GM18511 (cell line): ENCODE measurements at regions not wholly inside any gene's neighbourhood (a gene's known extent, or its start where the extent isn't known, plus 50 kb on each side); places are given as distances from the start of the nearest gene placed in this dataset.
"Not testable (repeated sequence)": the region's sequence is repeated elsewhere in the genome, so short reads cannot be mapped to it uniquely, and the experiment has no call there.

ENCODE experiments used
- ATAC-seq: cut with Tn5 transposase; IDR thresholded peaks from one replicate; pipeline ENCODE4 v1.9.1; 2021; ENCODE audit warnings: mild to moderate bottlenecking, moderate library complexity; ENCODE audit not compliant: unreplicated experiment

DNA sequence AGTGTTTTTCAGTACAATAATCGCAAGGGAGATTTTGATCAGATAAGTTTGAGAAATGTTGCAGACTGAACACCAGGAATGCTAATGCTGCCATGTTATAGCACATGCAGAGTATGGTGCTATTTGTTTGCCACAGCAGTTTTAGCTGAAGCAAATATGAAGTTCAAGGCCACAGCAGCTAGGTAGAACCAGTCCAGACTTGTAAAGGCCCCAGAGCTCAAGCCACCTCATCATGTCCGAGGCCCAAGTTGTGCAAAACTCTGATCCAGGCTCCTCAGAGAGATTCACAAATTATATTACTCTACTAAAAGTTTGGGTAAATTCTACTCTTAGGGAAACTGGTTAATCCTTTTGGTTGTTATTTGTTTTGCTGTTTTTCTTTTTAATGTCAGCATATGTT lies 2702.6 kb downstream of the PCDH9 start:
- ATAC-seq, result no peak

DNA sequence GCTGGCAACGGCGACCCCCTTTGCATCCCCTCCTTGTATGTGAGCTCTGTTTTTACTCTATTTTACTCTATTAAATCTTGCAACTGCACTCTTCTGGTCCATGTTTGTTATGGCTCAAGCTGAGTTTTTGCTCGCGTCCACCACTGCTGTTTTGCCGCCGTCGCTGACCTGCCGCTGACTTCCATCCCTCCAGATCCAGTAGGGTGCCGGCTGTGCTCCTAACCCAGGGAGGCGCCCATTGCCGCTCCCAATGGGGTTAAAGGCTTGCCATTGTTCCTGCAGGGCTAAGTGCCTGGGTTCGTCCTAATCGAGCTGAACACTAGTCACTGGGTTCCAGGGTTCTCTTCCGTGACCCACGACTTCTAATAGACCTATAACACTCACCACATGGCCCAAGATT lies 2704.4 kb downstream of the PCDH9 start:
- no peak for ATAC-seq

DNA sequence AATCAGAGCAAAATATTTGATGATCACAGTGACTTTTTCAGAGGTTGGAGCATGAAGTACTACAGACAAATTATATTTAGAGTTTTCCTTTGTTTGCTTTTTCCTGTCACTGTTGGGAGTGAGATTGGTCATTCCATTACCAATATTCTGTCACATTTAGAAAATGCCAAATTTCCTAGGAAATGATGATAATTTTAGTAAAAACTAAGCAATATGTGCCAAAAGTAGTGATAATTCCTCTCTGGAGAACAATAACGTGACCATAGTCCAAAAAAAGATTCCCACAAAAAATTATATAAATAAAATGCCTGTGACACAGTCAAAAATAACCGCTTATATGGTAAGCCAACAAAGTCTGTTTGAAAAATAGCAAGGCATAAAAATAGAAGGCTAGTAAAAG lies 2719.4 kb downstream of the PCDH9 start:
- no peak for ATAC-seq

DNA sequence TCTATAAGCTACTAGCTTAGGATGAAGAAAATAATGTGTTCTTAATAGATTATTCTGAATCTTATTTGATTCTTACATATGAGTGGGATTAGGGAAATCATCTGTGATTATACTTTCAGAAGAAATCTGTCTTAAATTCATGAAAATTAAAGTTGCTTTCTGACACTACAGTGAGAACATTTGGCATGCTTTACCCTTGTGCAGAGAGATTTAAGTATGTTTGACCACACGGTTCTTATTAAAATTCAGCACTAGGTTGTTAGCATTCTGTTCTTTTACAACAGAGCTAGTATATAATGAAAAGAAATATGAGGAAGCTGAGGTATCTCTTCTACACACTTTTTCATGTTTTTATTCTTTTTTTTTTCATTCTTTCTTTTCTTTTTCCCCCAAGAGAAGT lies 2723.9 kb downstream of the PCDH9 start:
- ATAC-seq, result no peak

DNA sequence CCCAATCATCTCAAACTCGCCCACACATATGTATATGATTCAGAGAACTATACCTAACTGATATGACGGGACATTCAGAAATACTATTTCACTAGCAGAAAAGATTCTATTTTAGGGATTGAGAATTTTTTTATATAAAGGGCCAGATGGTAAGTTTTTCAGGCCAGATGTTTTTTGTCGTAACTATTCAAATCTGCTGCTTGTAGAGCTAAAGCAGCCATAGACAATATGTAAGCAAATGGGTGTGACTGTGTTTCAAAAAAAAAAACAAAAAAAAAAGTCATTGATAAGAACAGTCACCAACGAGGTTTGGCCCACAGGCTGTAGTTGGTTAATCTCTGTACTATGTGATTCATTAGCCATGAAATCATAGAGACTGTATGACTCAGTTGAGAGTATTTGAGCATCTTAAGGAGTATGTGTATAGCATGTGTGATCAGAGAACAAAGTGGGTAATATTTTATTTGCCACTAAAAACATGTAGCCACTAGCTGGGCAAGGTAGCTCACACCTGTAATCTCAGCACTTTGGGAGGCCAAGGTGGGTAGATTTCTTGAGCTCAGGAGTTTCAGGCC lies 2724.7 kb downstream of the PCDH9 start:
- ATAC-seq, result no peak

DNA sequence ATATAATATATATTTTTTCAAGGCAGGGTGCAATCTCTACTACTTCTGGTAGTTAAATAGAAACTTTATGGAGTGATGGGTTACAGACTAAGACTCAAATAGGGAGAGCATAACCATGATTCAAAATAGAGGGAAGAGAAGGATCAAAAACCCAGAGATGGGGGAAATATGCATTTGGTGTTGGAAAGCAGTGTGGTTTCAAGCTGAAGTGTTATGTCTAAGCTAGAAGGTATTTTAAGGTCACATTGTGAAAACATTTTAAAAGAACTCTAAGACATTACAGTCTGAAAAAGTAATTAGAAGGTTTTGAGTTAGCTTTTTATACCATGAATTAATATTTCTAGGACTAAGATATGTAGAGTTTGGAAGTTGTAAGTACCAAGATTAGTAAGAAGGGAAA lies 2741.4 kb downstream of the PCDH9 start:
- no peak for ATAC-seq

DNA sequence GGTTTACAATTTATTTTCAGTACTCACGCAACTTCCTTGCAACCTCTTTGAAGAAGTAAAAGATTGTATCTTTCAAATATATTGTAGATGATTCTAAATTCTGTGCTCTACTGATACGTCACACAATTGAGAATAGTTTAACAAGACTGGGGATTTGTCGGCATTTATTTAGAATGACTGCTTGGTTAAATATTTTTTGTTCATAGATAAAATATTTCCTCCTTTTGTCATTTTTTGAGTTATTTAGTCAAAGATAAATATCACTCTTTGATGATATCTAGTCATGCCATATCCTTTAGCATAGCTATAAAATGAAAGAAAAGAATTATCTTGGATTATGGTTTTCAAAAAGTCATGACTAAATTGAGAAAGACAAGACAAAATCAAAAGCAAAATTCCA lies 2747.8 kb downstream of the PCDH9 start:
- no peak for ATAC-seq

DNA sequence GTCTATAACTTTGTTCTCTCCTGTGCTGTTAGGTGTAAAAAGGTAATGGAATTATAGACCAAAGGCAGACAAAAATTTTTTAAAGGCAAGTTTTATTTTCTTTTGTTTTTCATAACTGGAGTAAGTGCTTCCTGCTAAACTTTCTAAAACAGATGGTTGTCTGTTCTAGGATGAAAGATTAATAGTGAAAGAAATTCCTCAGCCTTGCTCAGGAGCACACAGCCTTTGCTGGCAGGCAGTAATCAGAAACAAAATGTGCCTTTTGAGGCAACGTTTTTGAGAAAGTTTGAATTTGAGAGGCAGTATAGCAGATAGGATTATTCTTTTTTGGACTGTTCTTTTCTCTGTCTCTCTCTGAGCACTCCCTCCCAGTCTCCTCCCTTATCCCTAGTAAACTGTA lies 2749.5 kb downstream of the PCDH9 start:
- ATAC-seq, result no peak

DNA sequence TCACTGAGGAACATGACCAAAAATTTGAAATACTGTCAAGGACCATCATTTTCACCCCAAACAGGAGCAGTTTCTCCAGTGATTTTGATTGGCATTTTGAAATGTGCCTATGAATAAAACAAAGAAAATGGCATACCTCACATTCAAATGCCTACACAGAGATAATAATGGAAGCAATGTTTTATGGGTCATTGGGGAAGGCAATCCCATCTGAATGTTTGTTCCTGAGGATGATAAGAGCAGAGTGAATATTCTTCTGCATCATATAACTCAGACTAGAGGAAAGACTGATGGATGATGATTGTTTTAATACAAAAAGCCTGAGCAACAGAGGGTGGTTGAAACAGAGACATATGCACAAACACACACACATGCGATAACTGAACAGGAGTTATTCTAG lies 2749.9 kb downstream of the PCDH9 start:
- ATAC-seq, result no peak

DNA sequence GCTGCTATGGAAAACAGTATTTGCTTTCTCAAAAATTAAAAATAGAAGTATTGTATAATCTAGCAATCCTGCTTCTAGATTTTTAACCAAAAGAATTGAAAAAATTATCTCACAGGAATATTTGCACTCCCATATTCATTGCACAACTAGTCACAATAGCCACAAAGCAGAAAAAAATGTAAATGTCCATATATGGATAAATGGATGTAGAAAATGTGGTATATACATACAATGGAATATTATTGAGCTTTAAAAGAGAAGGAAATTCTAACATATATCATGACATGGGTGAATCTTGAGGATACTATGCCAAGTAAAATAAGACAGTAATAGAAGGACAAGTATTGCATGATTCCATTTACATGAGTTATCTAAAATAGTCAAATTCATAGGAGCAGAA lies 2753.0 kb downstream of the PCDH9 start:
- no peak for ATAC-seq

DNA sequence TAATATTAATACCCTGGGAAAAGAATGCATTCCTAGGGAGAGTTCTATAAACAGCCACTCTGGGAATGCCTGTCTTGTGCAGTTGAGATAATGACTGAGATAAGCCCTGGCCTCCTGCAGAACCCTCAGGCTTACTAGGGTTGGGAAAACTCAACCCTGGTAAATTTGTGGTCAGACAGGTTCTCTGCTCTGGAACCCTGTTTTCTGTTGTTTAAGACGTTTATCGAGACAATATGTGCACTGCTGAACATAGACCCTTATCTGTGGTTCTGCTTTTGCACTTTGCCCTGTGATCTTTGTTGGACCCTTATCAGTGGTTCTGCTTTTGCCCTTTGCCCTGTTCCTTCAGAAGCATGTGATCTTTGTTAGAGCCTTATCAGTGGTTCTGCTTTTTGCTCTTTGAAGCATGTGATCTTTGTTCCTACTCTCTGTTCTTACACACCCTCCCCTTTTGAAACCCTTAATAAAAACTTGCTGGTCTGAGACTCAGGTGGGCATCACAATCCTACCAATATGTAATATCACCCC lies 2754.0 kb downstream of the PCDH9 start:
- not testable (repeated sequence) for ATAC-seq

DNA sequence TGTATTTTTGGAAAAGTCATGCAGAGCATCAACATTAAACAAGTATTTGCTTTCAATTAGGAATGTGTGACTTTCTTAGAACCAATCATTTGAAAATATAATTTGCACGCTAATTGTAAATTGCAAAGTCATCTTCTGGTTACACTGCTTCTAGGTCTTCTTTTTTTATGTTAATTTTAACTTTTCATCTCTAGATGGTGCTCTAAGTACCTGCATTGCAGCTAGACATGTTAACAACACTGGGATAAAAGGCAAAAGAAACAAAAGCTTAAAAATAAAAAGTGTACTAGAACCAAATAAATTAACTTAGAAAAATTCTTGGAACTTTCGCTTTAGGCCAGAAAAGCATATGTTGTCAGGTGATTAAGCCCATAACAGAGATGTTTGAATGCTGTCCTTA lies 2758.2 kb downstream of the PCDH9 start:
- ATAC-seq, result no peak

DNA sequence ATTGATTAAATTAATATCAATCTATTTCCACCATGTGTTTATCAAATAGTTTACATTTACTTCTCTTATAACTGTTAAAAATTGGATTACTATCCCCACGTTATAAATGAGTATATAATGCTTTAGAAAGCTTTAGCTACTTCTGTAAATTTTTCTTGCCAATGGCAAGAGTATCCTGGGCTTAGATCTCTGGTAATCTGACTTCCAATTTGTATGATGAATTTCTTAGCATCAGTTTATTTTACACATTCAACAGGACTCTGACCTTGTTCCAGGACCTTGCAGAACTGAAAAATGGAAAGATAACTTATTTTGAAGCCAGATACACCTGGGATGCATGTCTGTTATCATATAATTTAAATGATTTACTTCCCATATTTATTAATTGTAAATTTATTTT lies 2759.4 kb downstream of the PCDH9 start:
- no peak for ATAC-seq

DNA sequence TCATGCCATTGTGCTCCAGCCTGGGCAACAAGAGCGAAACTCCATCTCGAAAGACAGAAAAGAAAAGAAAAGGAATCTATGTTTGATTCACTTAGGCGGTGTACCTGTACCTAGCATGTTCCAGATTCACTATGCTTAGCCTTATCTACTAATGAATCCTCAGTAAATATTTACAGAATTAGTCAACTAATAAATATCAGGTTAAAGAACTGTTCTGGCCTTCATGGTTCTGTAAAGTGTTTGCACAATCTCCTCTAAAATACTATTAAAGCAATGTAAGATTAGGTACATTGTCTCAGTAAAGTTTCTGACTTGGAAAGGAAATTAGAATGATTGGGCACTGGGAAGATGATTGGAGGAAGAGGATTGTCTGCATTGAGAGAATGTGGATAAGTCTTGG lies 2770.4 kb downstream of the PCDH9 start:
- ATAC-seq, result no peak

DNA sequence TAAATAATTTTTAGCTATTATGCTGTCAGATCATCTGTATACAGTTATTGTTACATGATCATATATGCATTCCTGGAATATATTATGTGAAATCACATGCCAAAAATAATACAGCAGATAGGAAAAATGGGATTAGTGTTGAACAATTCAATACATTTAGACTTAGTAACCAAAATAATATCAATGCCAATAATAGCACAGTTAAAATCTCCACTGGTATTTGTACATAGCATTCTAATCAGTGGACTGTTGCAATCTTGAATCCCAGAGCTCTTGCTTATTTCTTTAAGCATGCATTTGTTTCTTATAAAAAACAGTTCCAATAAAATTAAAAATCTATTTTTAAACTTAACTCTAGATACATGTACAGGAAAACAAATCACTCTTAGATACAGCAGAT lies 2772.2 kb downstream of the PCDH9 start:
- no peak for ATAC-seq

DNA sequence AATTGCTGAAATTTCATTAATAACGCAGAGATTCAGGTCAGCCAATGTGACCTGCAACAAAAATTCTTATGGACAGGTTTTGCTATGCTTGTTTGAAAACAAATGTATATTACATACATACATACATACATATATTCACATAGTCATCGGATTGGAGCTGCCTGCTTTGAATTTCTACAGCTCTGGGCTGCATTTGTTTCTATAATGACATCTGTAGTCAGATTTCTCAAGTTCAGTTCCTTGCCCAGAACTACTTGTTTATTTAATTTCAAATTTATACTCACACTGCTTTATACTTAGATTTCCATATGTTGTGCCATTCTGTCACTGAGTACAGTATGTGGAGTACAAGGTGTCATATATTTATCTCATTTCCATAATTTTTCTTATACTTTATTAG lies 2775.0 kb downstream of the PCDH9 start:
- ATAC-seq, result no peak

DNA sequence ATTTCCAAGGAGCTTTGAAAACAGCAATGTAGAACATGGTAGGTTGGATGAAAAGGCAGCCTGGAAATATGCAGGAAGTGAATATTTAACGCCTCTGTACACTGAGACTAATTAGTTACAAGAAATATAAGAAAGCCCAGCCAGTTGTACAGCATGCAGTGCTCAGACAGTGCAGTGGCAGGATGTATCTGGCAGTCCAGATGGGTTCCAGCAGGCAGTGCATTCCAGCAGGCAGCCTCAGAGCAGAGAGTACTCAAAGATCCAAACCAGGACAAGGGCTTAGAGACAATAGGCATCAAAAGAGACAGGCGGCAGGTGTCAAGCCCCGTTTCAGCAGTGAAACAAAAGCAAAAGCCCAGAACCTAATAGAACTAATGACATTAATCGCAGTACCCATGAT lies 2776.3 kb downstream of the PCDH9 start:
- no peak for ATAC-seq

DNA sequence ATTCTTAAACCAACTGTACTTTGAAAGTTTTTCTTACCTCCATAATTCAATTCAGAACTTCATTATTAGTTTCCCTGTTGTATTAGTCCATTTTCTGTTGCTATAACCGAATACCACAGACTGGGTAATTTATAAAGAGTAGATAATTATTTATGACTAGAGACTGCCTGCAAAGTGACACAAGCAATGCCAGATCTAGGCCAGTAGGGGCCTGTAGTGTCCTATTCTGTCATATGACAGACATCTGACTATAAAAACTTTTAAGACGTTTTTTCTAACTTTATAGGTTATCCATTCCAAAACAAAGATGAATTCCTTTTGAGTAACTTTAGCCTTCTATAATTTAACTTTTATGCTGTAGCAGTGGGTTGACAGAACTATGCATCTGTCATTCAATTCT lies 2783.8 kb downstream of the PCDH9 start:
- ATAC-seq, result no peak

DNA sequence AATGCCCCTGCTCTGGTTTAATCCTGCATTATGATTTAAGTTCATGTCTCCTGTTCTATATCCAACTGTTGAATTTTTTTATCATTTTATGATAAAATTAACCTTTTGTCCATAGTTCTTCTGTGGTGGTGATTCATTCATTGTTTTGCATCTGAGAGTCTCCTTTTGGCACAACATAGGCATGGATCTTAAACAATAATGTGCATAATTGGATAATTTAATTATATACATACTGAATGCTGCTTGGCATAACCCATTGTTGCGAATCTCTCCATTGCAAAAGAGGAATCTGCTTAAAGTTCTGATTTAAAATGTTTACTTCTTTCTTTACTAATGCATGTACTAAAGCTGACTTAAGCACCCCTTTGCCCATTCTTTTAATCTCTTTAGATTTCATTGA lies 2788.4 kb downstream of the PCDH9 start:
- no peak for ATAC-seq

DNA sequence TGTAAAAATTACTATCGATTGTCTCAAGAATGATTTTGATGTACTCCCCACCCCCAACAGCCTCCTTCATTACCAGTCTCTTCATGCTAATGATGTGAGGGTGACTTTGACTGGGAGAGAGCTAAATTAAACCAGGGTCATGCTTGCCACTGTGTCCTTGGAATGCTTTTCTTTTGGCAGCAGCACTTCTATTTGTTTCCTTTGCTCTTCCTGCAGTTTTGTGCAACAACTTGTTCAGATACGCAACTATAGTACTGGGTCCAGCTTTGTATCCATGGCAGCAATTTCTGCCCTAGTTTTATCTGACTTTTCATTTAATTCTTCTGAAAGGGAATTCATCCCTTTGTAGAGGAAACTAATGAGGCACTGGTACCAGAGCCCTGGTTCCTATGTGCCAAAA lies 2792.1 kb downstream of the PCDH9 start:
- no peak for ATAC-seq

DNA sequence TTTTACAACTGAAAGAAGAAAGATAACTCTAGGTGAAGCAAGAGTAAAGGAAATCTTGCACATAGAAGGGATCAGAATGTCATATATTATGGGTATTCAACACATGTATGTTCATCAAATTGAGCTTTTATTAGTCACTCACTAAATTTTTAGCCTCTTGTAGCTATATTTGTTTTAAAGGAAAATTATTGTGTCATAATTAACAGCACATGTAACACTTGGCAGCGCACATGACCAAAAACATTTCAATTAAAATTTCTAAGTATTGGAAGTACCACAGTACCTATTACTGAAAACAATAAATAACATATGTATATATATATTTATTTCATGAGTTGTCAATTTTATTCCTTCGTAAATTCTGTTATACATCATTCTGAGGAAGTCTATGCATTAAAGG lies 2800.4 kb downstream of the PCDH9 start:
- ATAC-seq, result no peak

DNA sequence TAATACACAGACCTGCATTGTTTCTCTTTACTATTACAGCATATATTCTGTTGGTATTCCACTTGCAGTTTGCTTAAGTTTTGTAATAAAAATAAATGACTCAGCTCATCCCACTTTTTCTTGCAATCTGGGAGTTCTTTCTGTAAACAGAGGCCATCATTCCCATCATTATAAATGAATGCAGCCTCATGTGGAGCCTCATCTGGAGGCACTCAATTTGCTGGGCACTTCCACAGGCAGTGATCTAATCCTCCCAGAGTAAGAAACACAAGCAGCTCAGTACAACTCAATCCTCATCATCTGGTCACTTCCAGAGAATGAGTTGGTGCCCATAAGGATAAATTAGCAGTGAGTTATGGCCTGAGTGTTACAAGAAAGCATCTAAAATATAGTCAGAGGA lies 2801.9 kb downstream of the PCDH9 start:
- ATAC-seq, result no peak

DNA sequence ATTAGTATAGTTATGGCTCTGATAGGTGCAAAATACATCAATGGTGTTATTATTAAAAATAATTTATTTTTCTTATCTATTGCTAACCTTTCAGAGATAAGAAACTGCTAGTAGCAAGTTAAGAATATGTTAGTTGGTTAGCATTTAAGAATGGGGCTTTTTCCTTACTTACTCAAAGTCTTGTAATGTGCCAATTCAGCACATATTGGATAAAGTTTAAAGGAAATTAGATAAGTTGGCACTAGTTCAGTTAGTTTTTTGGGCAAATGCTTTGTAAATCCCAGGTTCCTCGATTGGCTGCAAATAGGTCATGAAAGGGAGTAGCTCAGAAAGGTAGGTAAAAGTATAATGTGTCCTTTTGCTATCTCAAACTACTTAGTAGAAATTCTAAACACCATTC lies 2806.7 kb downstream of the PCDH9 start:
- no peak for ATAC-seq

DNA sequence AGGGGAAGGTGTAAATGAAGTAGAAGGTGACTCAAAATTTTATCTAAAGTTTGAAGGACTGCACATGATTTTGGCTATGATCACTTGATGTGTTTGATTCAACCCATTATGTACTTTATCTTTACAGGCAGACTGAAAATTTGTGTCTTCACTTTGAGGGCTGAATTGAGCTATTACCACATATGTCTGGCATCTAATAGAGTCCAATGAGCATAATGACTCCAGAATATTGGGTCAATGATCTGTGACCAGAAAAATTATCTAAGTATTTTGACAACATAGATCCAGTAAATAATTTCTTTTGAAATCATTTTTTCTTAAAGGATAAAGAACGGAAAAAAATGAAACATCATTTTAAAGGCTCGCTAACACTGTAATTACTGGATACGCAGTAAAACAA lies 2810.0 kb downstream of the PCDH9 start:
- ATAC-seq, result no peak
